ENCODE measurements at regions not wholly inside any gene's neighbourhood (a gene's known extent, or its start where the extent isn't known, plus 50 kb on each side); places are given as distances from the start of the nearest gene placed in this dataset.

DNA sequence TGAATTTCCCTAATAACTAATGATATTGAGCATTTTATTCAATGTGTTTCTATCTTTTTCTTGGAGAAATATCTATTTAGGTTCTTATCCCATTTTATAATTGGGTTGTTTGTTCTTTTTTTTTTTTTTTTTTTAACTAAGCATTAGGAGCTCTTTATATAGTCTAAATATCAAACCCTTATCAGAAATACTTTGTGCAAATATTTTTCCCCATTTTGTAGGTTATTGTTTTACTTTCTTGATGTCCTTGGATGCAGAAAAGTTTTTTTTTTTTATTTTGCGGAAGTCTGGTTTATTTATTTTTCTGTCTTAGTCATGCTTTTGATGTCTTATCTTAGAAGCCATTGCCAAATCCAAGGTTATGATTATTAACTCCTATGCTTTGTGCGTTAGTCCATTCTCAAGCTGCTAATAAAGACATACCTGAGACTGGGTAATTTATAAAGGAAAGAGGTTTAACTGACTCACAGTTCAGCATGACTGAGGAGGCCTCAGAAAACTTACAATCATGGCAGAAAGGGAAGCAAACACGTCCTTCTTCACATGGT is 434.3 kb upstream of the TBX3 start:
- no peak for TF ChIP-seq YY1 (IDR thresholded peaks at IDR 0.05; ENCODE audit: insufficient read depth, insufficient read length)
- no peak for TF ChIP-seq ZNF274 (IDR thresholded peaks at IDR 0.05; ENCODE audit: low read depth, low read length)
- TF ChIP-seq SUZ12 (IDR thresholded peaks at IDR 0.05; ENCODE audit: extremely low read depth, insufficient read depth, insufficient read length), result no peak

All from NT2/D1 (cell line).